H1 (cell line): ENCODE measurements at regions not wholly inside any gene's neighbourhood (a gene's known extent, or its start where the extent isn't known, plus 50 kb on each side); places are given as distances from the start of the nearest gene placed in this dataset.

ENCODE experiments used
- CTCF ChIA-PET: fragments of 300-600 bp; sonication (Branson Sonifier 250); formaldehyde crosslinking; loops from one replicate; lab custom pipeline; 2021; ENCODE audit not compliant: partially characterized antibody; lab: Charles Lee
- POLR2A ChIA-PET: fragments of 300-600 bp; sonication (Branson Sonifier 250); formaldehyde crosslinking; loops from one replicate; lab custom pipeline; 2021; ENCODE audit warnings: inconsistent platforms; ENCODE audit not compliant: partially characterized antibody; lab: Charles Lee
- DNase-seq, 2 experiments: peaks; one replicate each; pipeline versions ENCODE4 v3.0.0 to v3.0.0-alpha.2; 2010 to 2022; ENCODE audit warnings: low spot score in 2 of 2, low read depth in 1 of 2, mixed read lengths in 1 of 2
- FAIRE-seq: peaks from 2 replicates; lab custom pipeline; 2011; peaks lifted over from hg19 to GRCh38; lab: Jason Lieb, UNC
- H2AFZ ChIP-seq: 2 replicates; pipeline ENCODE4 v1.8.1; 2012; ENCODE audit warnings: low read length, inconsistent platforms
- H2AK5ac ChIP-seq: 2 replicates; pipeline ENCODE4 v1.6.1; 2013; ENCODE audit warnings: low read depth, low read length
- H2BK120ac ChIP-seq: replicated peaks from 2 replicates; pipeline ENCODE3; 2013; ENCODE audit warnings: low read depth, low read length, inconsistent platforms
- H2BK12ac ChIP-seq: 2 replicates; pipeline ENCODE4 v1.6.1; 2013; ENCODE audit warnings: low read depth, low read length
- H2BK15ac ChIP-seq: 2 replicates; pipeline ENCODE4 v1.6.1; 2013; ENCODE audit warnings: low read length
- H2BK20ac ChIP-seq: 2 replicates; pipeline ENCODE4 v1.6.1; 2013; ENCODE audit warnings: low read length
- H2BK5ac ChIP-seq: 2 replicates; pipeline ENCODE4 v1.6.1; 2013; ENCODE audit warnings: low read depth, low read length
- H3K14ac ChIP-seq: 2 replicates; pipeline ENCODE4 v1.6.1; 2013; ENCODE audit warnings: inconsistent platforms; ENCODE audit not compliant: insufficient read length
- H3K18ac ChIP-seq: 2 replicates; pipeline ENCODE4 v1.6.1; 2013; ENCODE audit warnings: low read length; ENCODE audit errors: extremely low read depth
- H3K23ac ChIP-seq: 2 replicates; pipeline ENCODE4 v1.6.1; 2013; ENCODE audit warnings: inconsistent platforms; ENCODE audit not compliant: insufficient read length
- H3K23me2 ChIP-seq: 2 replicates; pipeline ENCODE4 v1.6.1; 2013; ENCODE audit warnings: low read depth, low read length
- H3K27ac ChIP-seq: 2 replicates; pipeline ENCODE4 v1.6.1; 2011; ENCODE audit warnings: low read depth, low read length, inconsistent platforms
- H3K27me3 ChIP-seq, 4 experiments: replicated peaks in 1 of 4; 1 replicate in 1 of 4; 2 replicates in 3 of 4; pipeline versions ENCODE4 v1.6.1 to v1.8.1; 2011 to 2013; ENCODE audit warnings: low read length in 3 of 4, mild to moderate bottlenecking in 3 of 4, inconsistent platforms in 2 of 4, mixed read lengths in 2 of 4, moderate library complexity in 1 of 4; ENCODE audit not compliant: control insufficient read depth in 3 of 4, insufficient read depth in 3 of 4; ENCODE audit errors: extremely low read depth in 1 of 4
- H3K36me3 ChIP-seq, 4 experiments: 2 replicates each; pipeline versions ENCODE4 v1.6.1 to v1.8.1; 2011 to 2013; ENCODE audit warnings: mild to moderate bottlenecking in 4 of 4, low read length in 3 of 4, moderate library complexity in 2 of 4, control low read depth in 1 of 4, inconsistent platforms in 1 of 4; ENCODE audit not compliant: insufficient read depth in 4 of 4, control insufficient read depth in 2 of 4
- H3K4ac ChIP-seq: replicated peaks from 2 replicates; pipeline ENCODE3; 2013; ENCODE audit warnings: low read length, low read depth, mixed read lengths, inconsistent platforms; ENCODE audit not compliant: insufficient read length
- H3K4me1 ChIP-seq, 4 experiments: replicated peaks in 1 of 4; 1 replicate in 1 of 4; 2 replicates in 3 of 4; pipeline versions ENCODE4 v1.6.1 to v1.8.1; 2011 to 2013; ENCODE audit warnings: low read length in 3 of 4, inconsistent platforms in 2 of 4, mixed read lengths in 1 of 4; ENCODE audit not compliant: insufficient read depth in 4 of 4, control insufficient read depth in 3 of 4
- H3K4me2 ChIP-seq, 2 experiments: 2 replicates each; pipeline versions ENCODE4 v1.6.1 to v1.8.1; 2011 to 2013; ENCODE audit warnings: low read depth in 2 of 2, low read length in 2 of 2, control low read depth in 1 of 2, inconsistent platforms in 1 of 2, mild to moderate bottlenecking in 1 of 2; ENCODE audit not compliant: insufficient read depth in 1 of 2
- H3K4me3 ChIP-seq, 4 experiments: fragments of 200-600, 300-600 bp in 1 of 4; sonication (generic), shearing (Covaris generic), sonication (Bioruptor Twin) in 1 of 4; 2 replicates each; pipeline versions ENCODE4 v1.5.1 to v1.8.1; 2011 to 2016; ENCODE audit warnings: low read length in 4 of 4, low read depth in 3 of 4, control low read depth in 2 of 4, inconsistent platforms in 2 of 4, mild to moderate bottlenecking in 2 of 4, mixed read lengths in 1 of 4, moderate library complexity in 1 of 4; ENCODE audit not compliant: insufficient read depth in 2 of 4; ENCODE audit errors: extremely low read depth in 1 of 4
- H3K56ac ChIP-seq: replicated peaks from 2 replicates; pipeline ENCODE3; 2013; ENCODE audit warnings: low read depth, mild to moderate bottlenecking, mixed read lengths, low read length, inconsistent platforms; ENCODE audit not compliant: insufficient read length
- H3K79me1 ChIP-seq: 2 replicates; pipeline ENCODE4 v1.6.1; 2013; ENCODE audit warnings: low read depth, low read length, control low read depth
- H3K79me2 ChIP-seq, 2 experiments: 2 replicates each; pipeline versions ENCODE4 v1.6.1 to v1.8.1; 2012 to 2013; ENCODE audit warnings: low read length in 2 of 2, mild to moderate bottlenecking in 2 of 2, inconsistent platforms in 1 of 2; ENCODE audit not compliant: insufficient read depth in 2 of 2, control insufficient read depth in 1 of 2
- H3K9ac ChIP-seq, 4 experiments: replicated peaks in 1 of 4; 1 replicate in 1 of 4; 2 replicates in 3 of 4; pipeline versions ENCODE4 v1.6.1 to v1.8.1; 2011 to 2013; ENCODE audit warnings: low read depth in 3 of 4, low read length in 3 of 4, control low read depth in 2 of 4, mild to moderate bottlenecking in 2 of 4, moderate library complexity in 2 of 4, inconsistent platforms in 1 of 4; ENCODE audit errors: extremely low read depth in 1 of 4
- H3K9me3 ChIP-seq, 2 experiments: 2 replicates each; pipeline versions ENCODE4 v1.6.1 to v1.8.1; 2012 to 2013; ENCODE audit warnings: mild to moderate bottlenecking in 2 of 2, moderate library complexity in 2 of 2, control low read depth in 1 of 2, inconsistent platforms in 1 of 2, low read depth in 1 of 2, low read length in 1 of 2, mixed read lengths in 1 of 2; ENCODE audit not compliant: insufficient read depth in 2 of 2
- H4K20me1 ChIP-seq, 2 experiments: replicated peaks in 1 of 2; 2 replicates each; pipeline versions ENCODE3 to v1.8.1; 2011 to 2013; ENCODE audit warnings: inconsistent platforms in 2 of 2, low read length in 2 of 2, mild to moderate bottlenecking in 1 of 2; ENCODE audit not compliant: insufficient read depth in 2 of 2, control insufficient read depth in 1 of 2
- H4K5ac ChIP-seq: 2 replicates; pipeline ENCODE4 v1.6.1; 2013; ENCODE audit warnings: low read length, low read depth, mixed read lengths, inconsistent platforms; ENCODE audit not compliant: insufficient read length
- H4K8ac ChIP-seq: 2 replicates; pipeline ENCODE4 v1.8.0; 2013; ENCODE audit warnings: mild to moderate bottlenecking, moderate library complexity, low read length, inconsistent platforms; ENCODE audit not compliant: insufficient read depth; ENCODE audit errors: extremely low read depth
- H4K91ac ChIP-seq: replicated peaks from 2 replicates; pipeline ENCODE3; 2013; ENCODE audit warnings: low read length, mixed read lengths, inconsistent platforms; ENCODE audit not compliant: insufficient read length
- BACH1 ChIP-seq: IDR thresholded peaks from 2 replicates; pipeline ENCODE4 v1.6.1; 2012; ENCODE audit warnings: low read length, improper control_type of control experiment
- CBX5 ChIP-seq: fragments of 300-800, 300-1000 bp; sonication (generic); IDR thresholded peaks from 2 replicates; pipeline ENCODE4 v1.7.1; 2016; ENCODE audit warnings: antibody characterized with exemption, low read length, low read depth
- EGR1 ChIP-seq: IDR thresholded peaks from 2 replicates; pipeline ENCODE4 v1.6.1; 2011; ENCODE audit warnings: low read depth, low read length, borderline replicate concordance
- JUN ChIP-seq: IDR thresholded peaks from 2 replicates; pipeline ENCODE4 v1.6.1; 2011; ENCODE audit warnings: low read depth, mild to moderate bottlenecking, improper control_type of control experiment, low read length
- MAX ChIP-seq: IDR thresholded peaks from 2 replicates; pipeline ENCODE4 v1.6.1; 2012; ENCODE audit warnings: inconsistent platforms
- PHF8 ChIP-seq: fragments of 200-600 bp; sonication (generic); conservative IDR thresholded peaks from 2 replicates; pipeline ENCODE4 v1.7.1; 2012; ENCODE audit warnings: low read depth, mild to moderate bottlenecking, inconsistent platforms, low read length, moderate library complexity
- POU5F1 ChIP-seq: IDR thresholded peaks from 2 replicates; pipeline ENCODE4 v1.6.1; 2011; ENCODE audit warnings: low read depth, mild to moderate bottlenecking, low read length, moderate library complexity
- RNF2 ChIP-seq: fragments of 200-900, 300-1000 bp; sonication (generic); IDR thresholded peaks from 2 replicates; pipeline ENCODE4 v1.7.1; 2016; ENCODE audit warnings: borderline replicate concordance, low read depth, mild to moderate bottlenecking, antibody characterized with exemption, low read length; ENCODE audit not compliant: poor library complexity, severe bottlenecking; ENCODE audit errors: missing control alignments
- SRF ChIP-seq: IDR thresholded peaks from 2 replicates; pipeline ENCODE4 v1.6.1; 2011; ENCODE audit warnings: mild to moderate bottlenecking, low read depth, low read length, moderate library complexity
- TCF12 ChIP-seq: IDR thresholded peaks from 2 replicates; pipeline ENCODE4 v1.6.1; 2011; ENCODE audit warnings: low read depth, mild to moderate bottlenecking, low read length
- WGBS, 2 experiments: shearing (Covaris generic) in 1 of 2; methylation state at CpG; one replicate each; pipeline versions ENCODE4 v1.1.6 to v1.1.7; 2013 to 2015; ENCODE audit warnings: low lambda C conversion rate in 2 of 2, mixed read lengths in 2 of 2, inconsistent platforms in 1 of 2, low coverage in 1 of 2, missing lambda C conversion rate in 1 of 2; ENCODE audit not compliant: insufficient replicate concordance in 2 of 2, insufficient coverage in 1 of 2, insufficient read length in 1 of 2; ENCODE audit errors: extremely low coverage in 1 of 2, missing lambda C conversion rate in 1 of 2; 5-methylcytosine and 5-hydroxymethylcytosine counted together
- TF ChIP-seq, protein P1 (sequence below): IDR thresholded peaks from 2 replicates; pipeline ENCODE4 v1.6.1; 2011; ENCODE audit warnings: low read depth, mild to moderate bottlenecking, low read length; ENCODE audit not compliant: insufficient read depth

- DNase-seq (no peak), FAIRE-seq (no peak)
- 87% methylated on average over 25 of the region's 29 CpGs; no CpG with 5 or more reads in 1 of the 2 experiments for WGBS, 2 experiments
- no peaks in the 10 kb centered on the region for H3K23me2 ChIP-seq
- H3K27me3 ChIP-seq, result no peaks in the 10 kb centered on the region; a peak in 1 of 7 replicates
- no peak overlapping the region for H2BK20ac ChIP-seq
- H3K4me3 ChIP-seq, result no peak overlapping the region
- H2BK15ac ChIP-seq, result no peak overlapping the region
- H2AK5ac ChIP-seq, result no peak overlapping the region
- no peaks in the 10 kb centered on the region for H3K36me3 ChIP-seq
- no peak overlapping the region for H4K5ac ChIP-seq
- H3K4me1 ChIP-seq, result no peaks in the 10 kb centered on the region
- no peak overlapping the region for H3K56ac ChIP-seq
- no peak overlapping the region for H3K18ac ChIP-seq
- POLR2A ChIA-PET, result no interaction called here
- no peaks in the 10 kb centered on the region for H3K79me1 ChIP-seq
- H3K4me2 ChIP-seq, result no peak overlapping the region
- H4K91ac ChIP-seq, result no peak overlapping the region
- no peak overlapping the region for H2BK5ac ChIP-seq
- H3K9me3 ChIP-seq, result no peaks in the 10 kb centered on the region
- no peak overlapping the region for H4K8ac ChIP-seq
- H3K27ac ChIP-seq, result no peak overlapping the region
- CTCF ChIA-PET, result interaction anchor here (0.9 kb wide), 1 partner anchor 103 kb away, joined by 3 read pairs; no protein-coding TSS in a partner anchor
- no peak overlapping the region for H3K9ac ChIP-seq
- no peak overlapping the region for H3K23ac ChIP-seq
- no peaks in the 10 kb centered on the region for H4K20me1 ChIP-seq
- no peak overlapping the region for H2BK120ac ChIP-seq
- H3K14ac ChIP-seq, result no peak overlapping the region
- H2AFZ ChIP-seq, result no peak overlapping the region
- no peak overlapping the region for H3K4ac ChIP-seq
- no peaks in the 10 kb centered on the region for H3K79me2 ChIP-seq
- no peak overlapping the region for H2BK12ac ChIP-seq
- TF ChIP-seq POU5F1 (no peak), BACH1 (no peak), TCF12 (no peak), JUN (no peak), RNF2 (no peak), MAX (no peak), CBX5 (no peak), PHF8 (no peak), EGR1 (no peak), SRF (no peak)
- TF ChIP-seq, protein P1, sequence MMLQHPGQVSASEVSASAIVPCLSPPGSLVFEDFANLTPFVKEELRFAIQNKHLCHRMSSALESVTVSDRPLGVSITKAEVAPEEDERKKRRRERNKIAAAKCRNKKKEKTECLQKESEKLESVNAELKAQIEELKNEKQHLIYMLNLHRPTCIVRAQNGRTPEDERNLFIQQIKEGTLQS, result no peak
Measured at GRCh38 chr10:91153508-91153907, 67.0 kb upstream of the PCGF5 start.
